ENCODE measurements at regions not wholly inside any gene's neighbourhood (a gene's known extent, or its start where the extent isn't known, plus 50 kb on each side); places are given as distances from the start of the nearest gene placed in this dataset.

- TF ChIP-seq CTCF (IDR thresholded peaks at IDR 0.05) (no peak), POLR2A (IDR thresholded peaks at IDR 0.05) (no peak)
These were observed 652.8 kb upstream of the PFKP start for GRCh38 chr10:2414562-2414961.
